H1 (cell line): ENCODE measurements at regions not wholly inside any gene's neighbourhood (a gene's known extent, or its start where the extent isn't known, plus 50 kb on each side); places are given as distances from the start of the nearest gene placed in this dataset.

Experiments used
- CTCF ChIA-PET: fragments of 300-600 bp; sonication (Branson Sonifier 250); formaldehyde crosslinking; loops from one replicate; lab custom pipeline; 2021; ENCODE audit not compliant: partially characterized antibody; lab: Charles Lee
- POLR2A ChIA-PET: fragments of 300-600 bp; sonication (Branson Sonifier 250); formaldehyde crosslinking; loops from one replicate; lab custom pipeline; 2021; ENCODE audit warnings: inconsistent platforms; ENCODE audit not compliant: partially characterized antibody; lab: Charles Lee
- DNase-seq, 2 experiments: peaks; one replicate each; pipeline versions ENCODE4 v3.0.0 to v3.0.0-alpha.2; 2010 to 2022; ENCODE audit warnings: low spot score in 2 of 2, low read depth in 1 of 2, mixed read lengths in 1 of 2
- FAIRE-seq: peaks from 2 replicates; lab custom pipeline; 2011; peaks lifted over from hg19 to GRCh38; lab: Jason Lieb, UNC
- H2AFZ ChIP-seq: 2 replicates; pipeline ENCODE4 v1.8.1; 2012; ENCODE audit warnings: low read length, inconsistent platforms
- H2AK5ac ChIP-seq: 2 replicates; pipeline ENCODE4 v1.6.1; 2013; ENCODE audit warnings: low read depth, low read length
- H2BK120ac ChIP-seq: replicated peaks from 2 replicates; pipeline ENCODE3; 2013; ENCODE audit warnings: low read depth, low read length, inconsistent platforms
- H2BK12ac ChIP-seq: 2 replicates; pipeline ENCODE4 v1.6.1; 2013; ENCODE audit warnings: low read depth, low read length
- H2BK15ac ChIP-seq: 2 replicates; pipeline ENCODE4 v1.6.1; 2013; ENCODE audit warnings: low read length
- H2BK20ac ChIP-seq: 2 replicates; pipeline ENCODE4 v1.6.1; 2013; ENCODE audit warnings: low read length
- H2BK5ac ChIP-seq: 2 replicates; pipeline ENCODE4 v1.6.1; 2013; ENCODE audit warnings: low read depth, low read length
- H3K14ac ChIP-seq: 2 replicates; pipeline ENCODE4 v1.6.1; 2013; ENCODE audit warnings: inconsistent platforms; ENCODE audit not compliant: insufficient read length
- H3K18ac ChIP-seq: 2 replicates; pipeline ENCODE4 v1.6.1; 2013; ENCODE audit warnings: low read length; ENCODE audit errors: extremely low read depth
- H3K23ac ChIP-seq: 2 replicates; pipeline ENCODE4 v1.6.1; 2013; ENCODE audit warnings: inconsistent platforms; ENCODE audit not compliant: insufficient read length
- H3K23me2 ChIP-seq: 2 replicates; pipeline ENCODE4 v1.6.1; 2013; ENCODE audit warnings: low read depth, low read length
- H3K27ac ChIP-seq: 2 replicates; pipeline ENCODE4 v1.6.1; 2011; ENCODE audit warnings: low read depth, low read length, inconsistent platforms
- H3K27me3 ChIP-seq, 4 experiments: replicated peaks in 1 of 4; 1 replicate in 1 of 4; 2 replicates in 3 of 4; pipeline versions ENCODE4 v1.6.1 to v1.8.1; 2011 to 2013; ENCODE audit warnings: low read length in 3 of 4, mild to moderate bottlenecking in 3 of 4, inconsistent platforms in 2 of 4, mixed read lengths in 2 of 4, moderate library complexity in 1 of 4; ENCODE audit not compliant: control insufficient read depth in 3 of 4, insufficient read depth in 3 of 4; ENCODE audit errors: extremely low read depth in 1 of 4
- H3K36me3 ChIP-seq, 4 experiments: 2 replicates each; pipeline versions ENCODE4 v1.6.1 to v1.8.1; 2011 to 2013; ENCODE audit warnings: mild to moderate bottlenecking in 4 of 4, low read length in 3 of 4, moderate library complexity in 2 of 4, control low read depth in 1 of 4, inconsistent platforms in 1 of 4; ENCODE audit not compliant: insufficient read depth in 4 of 4, control insufficient read depth in 2 of 4
- H3K4ac ChIP-seq: replicated peaks from 2 replicates; pipeline ENCODE3; 2013; ENCODE audit warnings: low read length, low read depth, mixed read lengths, inconsistent platforms; ENCODE audit not compliant: insufficient read length
- H3K4me1 ChIP-seq, 4 experiments: replicated peaks in 1 of 4; 1 replicate in 1 of 4; 2 replicates in 3 of 4; pipeline versions ENCODE4 v1.6.1 to v1.8.1; 2011 to 2013; ENCODE audit warnings: low read length in 3 of 4, inconsistent platforms in 2 of 4, mixed read lengths in 1 of 4; ENCODE audit not compliant: insufficient read depth in 4 of 4, control insufficient read depth in 3 of 4
- H3K4me2 ChIP-seq, 2 experiments: 2 replicates each; pipeline versions ENCODE4 v1.6.1 to v1.8.1; 2011 to 2013; ENCODE audit warnings: low read depth in 2 of 2, low read length in 2 of 2, control low read depth in 1 of 2, inconsistent platforms in 1 of 2, mild to moderate bottlenecking in 1 of 2; ENCODE audit not compliant: insufficient read depth in 1 of 2
- H3K4me3 ChIP-seq, 4 experiments: fragments of 200-600, 300-600 bp in 1 of 4; sonication (generic), shearing (Covaris generic), sonication (Bioruptor Twin) in 1 of 4; 2 replicates each; pipeline versions ENCODE4 v1.5.1 to v1.8.1; 2011 to 2016; ENCODE audit warnings: low read length in 4 of 4, low read depth in 3 of 4, control low read depth in 2 of 4, inconsistent platforms in 2 of 4, mild to moderate bottlenecking in 2 of 4, mixed read lengths in 1 of 4, moderate library complexity in 1 of 4; ENCODE audit not compliant: insufficient read depth in 2 of 4; ENCODE audit errors: extremely low read depth in 1 of 4
- H3K56ac ChIP-seq: replicated peaks from 2 replicates; pipeline ENCODE3; 2013; ENCODE audit warnings: low read depth, mild to moderate bottlenecking, mixed read lengths, low read length, inconsistent platforms; ENCODE audit not compliant: insufficient read length
- H3K79me1 ChIP-seq: 2 replicates; pipeline ENCODE4 v1.6.1; 2013; ENCODE audit warnings: low read depth, low read length, control low read depth
- H3K79me2 ChIP-seq, 2 experiments: 2 replicates each; pipeline versions ENCODE4 v1.6.1 to v1.8.1; 2012 to 2013; ENCODE audit warnings: low read length in 2 of 2, mild to moderate bottlenecking in 2 of 2, inconsistent platforms in 1 of 2; ENCODE audit not compliant: insufficient read depth in 2 of 2, control insufficient read depth in 1 of 2
- H3K9ac ChIP-seq, 4 experiments: replicated peaks in 1 of 4; 1 replicate in 1 of 4; 2 replicates in 3 of 4; pipeline versions ENCODE4 v1.6.1 to v1.8.1; 2011 to 2013; ENCODE audit warnings: low read depth in 3 of 4, low read length in 3 of 4, control low read depth in 2 of 4, mild to moderate bottlenecking in 2 of 4, moderate library complexity in 2 of 4, inconsistent platforms in 1 of 4; ENCODE audit errors: extremely low read depth in 1 of 4
- H3K9me3 ChIP-seq, 2 experiments: 2 replicates each; pipeline versions ENCODE4 v1.6.1 to v1.8.1; 2012 to 2013; ENCODE audit warnings: mild to moderate bottlenecking in 2 of 2, moderate library complexity in 2 of 2, control low read depth in 1 of 2, inconsistent platforms in 1 of 2, low read depth in 1 of 2, low read length in 1 of 2, mixed read lengths in 1 of 2; ENCODE audit not compliant: insufficient read depth in 2 of 2
- H4K20me1 ChIP-seq, 2 experiments: replicated peaks in 1 of 2; 2 replicates each; pipeline versions ENCODE3 to v1.8.1; 2011 to 2013; ENCODE audit warnings: inconsistent platforms in 2 of 2, low read length in 2 of 2, mild to moderate bottlenecking in 1 of 2; ENCODE audit not compliant: insufficient read depth in 2 of 2, control insufficient read depth in 1 of 2
- H4K5ac ChIP-seq: 2 replicates; pipeline ENCODE4 v1.6.1; 2013; ENCODE audit warnings: low read length, low read depth, mixed read lengths, inconsistent platforms; ENCODE audit not compliant: insufficient read length
- H4K8ac ChIP-seq: 2 replicates; pipeline ENCODE4 v1.8.0; 2013; ENCODE audit warnings: mild to moderate bottlenecking, moderate library complexity, low read length, inconsistent platforms; ENCODE audit not compliant: insufficient read depth; ENCODE audit errors: extremely low read depth
- H4K91ac ChIP-seq: replicated peaks from 2 replicates; pipeline ENCODE3; 2013; ENCODE audit warnings: low read length, mixed read lengths, inconsistent platforms; ENCODE audit not compliant: insufficient read length
- ATF3 ChIP-seq: IDR thresholded peaks from 2 replicates; pipeline ENCODE4 v1.6.1; 2011; ENCODE audit warnings: low read depth, mild to moderate bottlenecking, low read length; ENCODE audit not compliant: insufficient read depth
- BACH1 ChIP-seq: IDR thresholded peaks from 2 replicates; pipeline ENCODE4 v1.6.1; 2012; ENCODE audit warnings: low read length, improper control_type of control experiment
- CREB1 ChIP-seq: IDR thresholded peaks from 2 replicates; pipeline ENCODE4 v1.6.1; 2012; ENCODE audit warnings: inconsistent platforms
- E2F6 ChIP-seq: IDR thresholded peaks from 2 replicates; pipeline ENCODE4 v1.6.1; 2012; ENCODE audit warnings: inconsistent platforms
- EP300 ChIP-seq, 2 experiments: IDR thresholded peaks; 1 replicate in 1 of 2; 2 replicates in 1 of 2; pipeline ENCODE4 v1.6.1; 2011 to 2012; ENCODE audit warnings: low read depth in 2 of 2, low read length in 2 of 2, mild to moderate bottlenecking in 2 of 2, borderline replicate concordance in 1 of 2, inconsistent platforms in 1 of 2, moderate library complexity in 1 of 2
- NANOG ChIP-seq: IDR thresholded peaks from 2 replicates; pipeline ENCODE4 v1.6.1; 2011; ENCODE audit warnings: low read length, low read depth, mild to moderate bottlenecking, inconsistent platforms; ENCODE audit not compliant: insufficient read depth, poor library complexity, severe bottlenecking
- RFX5 ChIP-seq: IDR thresholded peaks from 2 replicates; pipeline ENCODE4 v1.6.1; 2011; ENCODE audit warnings: low read depth, low read length, improper control_type of control experiment, borderline replicate concordance
- RNF2 ChIP-seq: fragments of 200-900, 300-1000 bp; sonication (generic); IDR thresholded peaks from 2 replicates; pipeline ENCODE4 v1.7.1; 2016; ENCODE audit warnings: borderline replicate concordance, low read depth, mild to moderate bottlenecking, antibody characterized with exemption, low read length; ENCODE audit not compliant: poor library complexity, severe bottlenecking; ENCODE audit errors: missing control alignments
- SIX5 ChIP-seq: IDR thresholded peaks from 2 replicates; pipeline ENCODE4 v1.6.1; 2011; ENCODE audit warnings: mild to moderate bottlenecking, low read depth, low read length
- TAF1 ChIP-seq: IDR thresholded peaks from 2 replicates; pipeline ENCODE4 v1.6.1; 2011; ENCODE audit warnings: mild to moderate bottlenecking, low read depth, low read length
- USF2 ChIP-seq: IDR thresholded peaks from 2 replicates; pipeline ENCODE4 v1.6.1; 2011; ENCODE audit warnings: low read length, improper control_type of control experiment
- ZNF274 ChIP-seq: IDR thresholded peaks from 2 replicates; pipeline ENCODE4 v1.7.0; 2012; ENCODE audit warnings: low read length, borderline replicate concordance; ENCODE audit errors: extremely low read depth
- WGBS, 2 experiments: shearing (Covaris generic) in 1 of 2; methylation state at CpG; one replicate each; pipeline versions ENCODE4 v1.1.6 to v1.1.7; 2013 to 2015; ENCODE audit warnings: low lambda C conversion rate in 2 of 2, mixed read lengths in 2 of 2, inconsistent platforms in 1 of 2, low coverage in 1 of 2, missing lambda C conversion rate in 1 of 2; ENCODE audit not compliant: insufficient replicate concordance in 2 of 2, insufficient coverage in 1 of 2, insufficient read length in 1 of 2; ENCODE audit errors: extremely low coverage in 1 of 2, missing lambda C conversion rate in 1 of 2; 5-methylcytosine and 5-hydroxymethylcytosine counted together

GRCh38 chr6:108751282-108751681 is 96.9 kb upstream of the ARMC2 start:
- no peaks in the 10 kb centered on the region for H3K36me3 ChIP-seq
- H2AK5ac ChIP-seq, result no peak overlapping the region
- no peaks in the 10 kb centered on the region for H3K79me2 ChIP-seq
- no peak overlapping the region for H4K5ac ChIP-seq
- H4K8ac ChIP-seq, result no peak overlapping the region
- no peaks in the 10 kb centered on the region for H4K20me1 ChIP-seq
- no peaks in the 10 kb centered on the region for H3K23me2 ChIP-seq
- ChIA-PET POLR2A (interaction anchor here (1.2 to 1.7 kb wide), 2 partner anchors 9 to 193 kb away, joined by 3 to 5 read pairs; no protein-coding TSS in a partner anchor), CTCF (interaction anchor here (1.0 to 1.1 kb wide), 2 partner anchors 17 to 28 kb away, joined by 3 read pairs; no protein-coding TSS in a partner anchor)
- H2BK15ac ChIP-seq, result no peak overlapping the region
- DNase-seq (no peak), FAIRE-seq (no peak)
- H3K79me1 ChIP-seq, result no peaks in the 10 kb centered on the region
- no peak overlapping the region for H2BK12ac ChIP-seq
- H3K9me3 ChIP-seq, result no peaks in the 10 kb centered on the region
- H2AFZ ChIP-seq, result no peak overlapping the region
- no peak overlapping the region for H3K27ac ChIP-seq
- no peak overlapping the region for H2BK20ac ChIP-seq
- no peak overlapping the region for H3K4me2 ChIP-seq
- H2BK5ac ChIP-seq, result no peak overlapping the region
- H3K14ac ChIP-seq, result no peak overlapping the region
- no peaks in the 10 kb centered on the region for H3K27me3 ChIP-seq
- H4K91ac ChIP-seq, result no peak overlapping the region
- H2BK120ac ChIP-seq, result no peak overlapping the region
- H3K56ac ChIP-seq, result no peak overlapping the region
- no peak overlapping the region for H3K9ac ChIP-seq
- H3K23ac ChIP-seq, result no peak overlapping the region
- H3K18ac ChIP-seq, result no peak overlapping the region
- H3K4me3 ChIP-seq, result no peak overlapping the region
- peaks cover 0 to 2% (median 0%) of the 10 kb centered on the region in 4 experiments; a peak in 2 of 7 replicates for H3K4me1 ChIP-seq
- 94% methylated on average over 5 of the region's 5 CpGs; no CpG with 5 or more reads in 1 of the 2 experiments for WGBS, 2 experiments
- H3K4ac ChIP-seq, result no peak overlapping the region
- no peak for TF ChIP-seq ZNF274
- TF ChIP-seq ATF3, result no peak
- no peak for TF ChIP-seq CREB1
- TF ChIP-seq RFX5, result no peak
- TF ChIP-seq EP300 (IDR thresholded peaks at IDR 0.05; ENCODE audit: borderline replicate concordance in 1 of 2, low read depth in 2 of 2, low read length in 2 of 2), result no peak
- TF ChIP-seq E2F6, result no peak
- no peak for TF ChIP-seq USF2
- TF ChIP-seq NANOG, result no peak
- no peak for TF ChIP-seq BACH1
- no peak for TF ChIP-seq SIX5
- TF ChIP-seq RNF2, result no peak
- no peak for TF ChIP-seq TAF1
